Upper lobe of left lung (tissue), 6 donors: ENCODE measurements at regions not wholly inside any gene's neighbourhood (a gene's known extent, or its start where the extent isn't known, plus 50 kb on each side); places are given as distances from the start of the nearest gene placed in this dataset.

Source experiments
- ATAC-seq, 2 donors: fragments of 200-7000 bp; cut with Tn5 transposase; one replicate each; pipeline ENCODE4 v1.9.1; 2022; ENCODE audit warnings: mild to moderate bottlenecking in 2 of 2, moderate library complexity in 2 of 2; ENCODE audit not compliant: low FRiP score in 2 of 2
- DNase-seq, 2 donors: peaks; one replicate each; pipeline ENCODE4 v3.0.0-alpha.2; 2019 to 2020
- H3K27ac ChIP-seq, 4 donors: fragments of 200-600 bp; sonication (generic); one replicate each; pipeline ENCODE4 v1.5.1; 2016 to 2019
- H3K27me3 ChIP-seq, 4 donors: fragments of 200-600 bp; sonication (generic); one replicate each; pipeline ENCODE4 v1.5.1; 2017 to 2019
- H3K36me3 ChIP-seq, 4 donors: fragments of 200-600 bp; sonication (generic); one replicate each; pipeline ENCODE4 v1.5.1; 2016 to 2019
- H3K4me1 ChIP-seq, 4 donors: fragments of 200-600 bp; sonication (generic); one replicate each; pipeline ENCODE4 v1.5.1; 2018 to 2019
- H3K4me3 ChIP-seq, 4 donors: fragments of 200-600 bp; sonication (generic); one replicate each; pipeline ENCODE4 v1.5.1; 2017 to 2019; ENCODE audit warnings: mild to moderate bottlenecking in 2 of 4, moderate library complexity in 1 of 4
- H3K9me3 ChIP-seq, 4 donors: fragments of 200-600 bp; sonication (generic); one replicate each; pipeline ENCODE4 v1.5.1; 2018 to 2019
- CTCF ChIP-seq, 6 experiments: fragments of 450-650 bp in 4 of 6; fragments of 200-600 bp in 2 of 6; sonication (generic) in 2 of 6; IDR thresholded peaks; one replicate each; pipeline ENCODE4 v1.5.1; 2016 to 2019; ENCODE audit warnings: antibody characterized with exemption in 6 of 6
- EP300 ChIP-seq, 4 donors: sonication (generic); formaldehyde crosslinking; IDR thresholded peaks; one replicate each; pipeline ENCODE4 v1.5.1; 2017; ENCODE audit warnings: antibody characterized with exemption in 4 of 4, control low read depth in 2 of 4
- POLR2A ChIP-seq, 4 donors: fragments of 450-650 bp; IDR thresholded peaks; one replicate each; pipeline ENCODE4 v1.5.1; 2016 to 2017; ENCODE audit warnings: antibody characterized with exemption in 4 of 4, mild to moderate bottlenecking in 2 of 4
- POLR2AphosphoS5 ChIP-seq, 2 donors: sonication (generic); formaldehyde crosslinking; IDR thresholded peaks; one replicate each; pipeline ENCODE4 v1.5.1; 2017; ENCODE audit warnings: antibody characterized with exemption in 2 of 2
- WGBS, 2 donors: methylation state at CpG; one replicate each; pipeline ENCODE4 v1.1.5; 2017 to 2018; 5-methylcytosine and 5-hydroxymethylcytosine counted together
- donor health status: DM: no; HTN: no; CAD: no; lungs with moderate emphysema.
- donor health status: DM: no; HTN: yes; CAD: no; lungs with severe emphysema.

GRCh38 chr16:63018581-63019223, 982.5 kb upstream of the CDH8 start:
- Histone ChIP-seq H3K36me3 (no peaks in the 10 kb centered on the region), H3K4me3 (no peak overlapping the region), H3K4me1 (no peaks in the 10 kb centered on the region), H3K27me3 (no peaks in the 10 kb centered on the region), H3K9me3 (no peaks in the 10 kb centered on the region), H3K27ac (no peak overlapping the region)
- no peak for ATAC-seq
- TF ChIP-seq CTCF (IDR thresholded peaks at IDR 0.05) (no peak), POLR2AphosphoS5 (IDR thresholded peaks at IDR 0.05) (no peak), POLR2A (IDR thresholded peaks at IDR 0.05) (no peak), EP300 (IDR thresholded peaks at IDR 0.05) (no peak)
- no peak for DNase-seq
- 84 to 85% methylated on average over 7 of the region's 7 CpGs for WGBS, 2 donors

- Histone ChIP-seq H3K4me1 (no peaks in the 10 kb centered on the region), H3K27me3 (no peaks in the 10 kb centered on the region), H3K4me3 (no peak overlapping the region), H3K27ac (no peak overlapping the region), H3K9me3 (peaks cover 0 to 14% (median 0%) of the 10 kb centered on the region in 4 donors), H3K36me3 (no peaks in the 10 kb centered on the region)
- ATAC-seq (no peak), DNase-seq (no peak)
- no peak for TF ChIP-seq EP300 (IDR thresholded peaks at IDR 0.05)
- no peak for TF ChIP-seq POLR2AphosphoS5 (IDR thresholded peaks at IDR 0.05)
- TF ChIP-seq CTCF (IDR thresholded peaks at IDR 0.05) = no peak
- TF ChIP-seq POLR2A (IDR thresholded peaks at IDR 0.05) = no peak
Observed at GRCh38 chr16:63008688-63009087, 972.5 kb upstream of the CDH8 start.

GRCh38 chr16:63005356-63005755, 969.1 kb upstream of the CDH8 start:
- DNase-seq (no peak), ATAC-seq (no peak)
- no peaks in the 10 kb centered on the region for H3K36me3 ChIP-seq
- 58% methylated on average over 2 to 3 of the region's 3 CpGs for WGBS, 2 donors
- TF ChIP-seq POLR2AphosphoS5 (IDR thresholded peaks at IDR 0.05) = no peak
- no peaks in the 10 kb centered on the region for H3K27me3 ChIP-seq
- H3K4me3 ChIP-seq = no peak overlapping the region
- H3K4me1 ChIP-seq = no peaks in the 10 kb centered on the region
- H3K9me3 ChIP-seq = peaks cover 0 to 14% (median 0%) of the 10 kb centered on the region in 4 donors
- no peak overlapping the region for H3K27ac ChIP-seq

- no peaks in the 10 kb centered on the region for H3K4me1 ChIP-seq
- no peaks in the 10 kb centered on the region for H3K36me3 ChIP-seq
- H3K27ac ChIP-seq = no peak overlapping the region
- no peaks in the 10 kb centered on the region for H3K27me3 ChIP-seq
- no peaks in the 10 kb centered on the region for H3K9me3 ChIP-seq
- WGBS, 2 donors = 63 to 71% methylated on average over 1 of the region's 1 CpG
- H3K4me3 ChIP-seq = no peak overlapping the region
- no peak for ATAC-seq
- TF ChIP-seq CTCF (IDR thresholded peaks at IDR 0.05) = no peak
- TF ChIP-seq POLR2A (IDR thresholded peaks at IDR 0.05) = no peak
- no peak for TF ChIP-seq EP300 (IDR thresholded peaks at IDR 0.05)
- no peak for TF ChIP-seq POLR2AphosphoS5 (IDR thresholded peaks at IDR 0.05)
- no peak for DNase-seq
Observed at GRCh38 chr16:62989480-62989879, 953.2 kb upstream of the CDH8 start.

- Histone ChIP-seq H3K27me3 (no peaks in the 10 kb centered on the region), H3K9me3 (no peaks in the 10 kb centered on the region), H3K27ac (no peak overlapping the region), H3K36me3 (no peaks in the 10 kb centered on the region), H3K4me1 (no peaks in the 10 kb centered on the region), H3K4me3 (no peak overlapping the region)
- DNase-seq = no peak
- no peak for ATAC-seq
- no peak for TF ChIP-seq POLR2AphosphoS5 (IDR thresholded peaks at IDR 0.05)
- no peak for TF ChIP-seq EP300 (IDR thresholded peaks at IDR 0.05)
- TF ChIP-seq CTCF (IDR thresholded peaks at IDR 0.05) = no peak
- WGBS, 2 donors = 96% methylated on average over 1 of the region's 1 CpG
Observed at GRCh38 chr16:62985722-62986121, 949.5 kb upstream of the CDH8 start.
